ENCODE measurements at regions not wholly inside any gene's neighbourhood (a gene's known extent, or its start where the extent isn't known, plus 50 kb on each side); places are given as distances from the start of the nearest gene placed in this dataset.

DNA sequence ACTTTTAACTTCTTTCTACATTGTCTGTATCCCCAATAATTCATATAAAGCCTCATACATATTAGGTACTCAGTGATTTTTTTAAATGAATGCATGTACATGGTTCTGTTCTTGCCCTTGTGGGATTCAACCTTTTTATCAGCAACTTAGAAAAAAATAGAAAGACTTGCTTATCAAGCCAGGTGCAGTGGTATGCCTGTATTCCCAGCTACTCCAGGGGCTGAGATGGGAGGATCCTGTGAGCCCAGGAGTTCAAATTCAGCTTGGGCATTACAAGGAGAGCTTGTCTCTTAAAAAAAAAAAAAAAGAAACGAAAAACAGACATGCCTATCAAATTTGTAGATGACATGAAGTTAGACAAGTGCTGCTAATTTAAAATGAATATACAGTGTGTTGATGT lies 54.2 kb upstream of the MYCBP2 start:
- no peak for DNase-seq

DNA sequence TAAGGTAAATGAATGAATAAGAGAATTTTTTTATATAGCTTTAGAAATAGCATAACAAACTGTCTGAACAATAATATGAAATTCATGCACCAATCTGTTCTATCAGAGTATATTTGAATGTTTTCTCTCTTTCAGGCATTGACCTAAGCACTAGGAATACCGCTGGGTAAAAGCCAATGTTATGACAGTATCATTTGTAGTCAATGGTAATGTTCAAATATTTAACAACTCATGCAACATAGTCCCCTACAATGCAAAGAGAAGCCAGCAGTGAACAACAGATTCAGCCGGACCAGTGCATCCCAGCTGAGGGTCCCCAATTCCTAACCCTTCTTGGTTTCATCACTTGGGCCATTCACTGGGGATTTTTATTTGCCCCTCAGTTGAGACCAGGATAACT lies 52.6 kb upstream of the MYCBP2 start:
- no peak for DNase-seq

GRCh38 chr13:77378662-77379061 lies 51.8 kb upstream of the MYCBP2 start:
- no peak for DNase-seq

GRCh38 chr13:77377016-77377415 lies 50.1 kb upstream of the MYCBP2 start:
- peak in 1 of 2 donors; percentile 3 for DNase-seq
